RWPE2 (cell line): ENCODE measurements at regions not wholly inside any gene's neighbourhood (a gene's known extent, or its start where the extent isn't known, plus 50 kb on each side); places are given as distances from the start of the nearest gene placed in this dataset.

ENCODE experiments used
- ATAC-seq: fragments of 200-7000 bp; cut with Tn5 transposase; 3 replicates; pipeline ENCODE4 v1.9.1; 2021; ENCODE audit warnings: low read depth
- DNase-seq: peaks from one replicate; pipeline ENCODE4 v3.0.0-alpha.2; 2020; ENCODE audit warnings: low spot score
- H3K27ac ChIP-seq: fragments of 450-650 bp; 2 replicates; pipeline ENCODE4 v1.5.1; 2017; ENCODE audit warnings: mild to moderate bottlenecking; ENCODE audit not compliant: poor library complexity, severe bottlenecking
- H3K27me3 ChIP-seq: fragments of 250-450 bp; sonication (Bioruptor Pico); 2 replicates; pipeline ENCODE4 v1.5.1; 2021; ENCODE audit warnings: mild to moderate bottlenecking, moderate library complexity; ENCODE audit not compliant: insufficient read depth, poor library complexity, severe bottlenecking
- H3K36me3 ChIP-seq: fragments of 250-450 bp; sonication (Bioruptor Pico); 2 replicates; pipeline ENCODE4 v1.5.1; 2020; ENCODE audit warnings: low read depth, mild to moderate bottlenecking, moderate library complexity
- H3K4me1 ChIP-seq: fragments of 250-450 bp; sonication (Bioruptor Pico); 2 replicates; pipeline ENCODE4 v1.5.1; 2021; ENCODE audit warnings: mild to moderate bottlenecking, moderate library complexity; ENCODE audit not compliant: insufficient read depth, poor library complexity, severe bottlenecking
- H3K4me3 ChIP-seq: fragments of 250-450 bp; sonication (Bioruptor Pico); 2 replicates; pipeline ENCODE4 v1.5.1; 2021; ENCODE audit warnings: mild to moderate bottlenecking, moderate library complexity; ENCODE audit not compliant: severe bottlenecking
- H3K9me3 ChIP-seq: fragments of 250-450 bp; sonication (Bioruptor Pico); 2 replicates; pipeline ENCODE4 v1.5.1; 2021; ENCODE audit warnings: mild to moderate bottlenecking, moderate library complexity; ENCODE audit not compliant: severe bottlenecking
- CTCF ChIP-seq: fragments of 450-650 bp; IDR thresholded peaks from one replicate; pipeline ENCODE4 v1.5.1; 2017; ENCODE audit warnings: mild to moderate bottlenecking, moderate library complexity; ENCODE audit not compliant: poor library complexity, severe bottlenecking

- Histone ChIP-seq H3K9me3 (no peaks in the 10 kb centered on the region), H3K4me1 (peaks cover 9% of the 10 kb centered on the region), H3K4me3 (no peak overlapping the region), H3K27me3 (no peaks in the 10 kb centered on the region), H3K27ac (no peak overlapping the region), H3K36me3 (no peaks in the 10 kb centered on the region)
- no peak for ATAC-seq
- TF ChIP-seq CTCF, result no peak
- DNase-seq, result no peak
Observed at GRCh38 chr2:100726866-100727265, 93.1 kb upstream of the NPAS2 start.

GRCh38 chr2:100730290-100730868 is 89.6 kb upstream of the NPAS2 start:
- ATAC-seq, result peak; percentile 64
- TF ChIP-seq CTCF, result peak; percentile 82
- Histone ChIP-seq H3K27me3 (no peaks in the 10 kb centered on the region), H3K27ac (no peak overlapping the region), H3K36me3 (no peaks in the 10 kb centered on the region), H3K4me3 (no peak overlapping the region), H3K9me3 (no peaks in the 10 kb centered on the region), H3K4me1 (peaks cover 23% of the 10 kb centered on the region)
- DNase-seq, result no peak

- peaks cover 23% of the 10 kb centered on the region for H3K4me1 ChIP-seq
- H3K9me3 ChIP-seq, result no peaks in the 10 kb centered on the region
- no peaks in the 10 kb centered on the region for H3K27me3 ChIP-seq
- DNase-seq (no peak), ATAC-seq (peak; percentile 93)
- H3K4me3 ChIP-seq, result no peak overlapping the region
- no peaks in the 10 kb centered on the region for H3K36me3 ChIP-seq
- no peak for TF ChIP-seq CTCF
- peak overlapping the region; percentile 43 for H3K27ac ChIP-seq
Observed at GRCh38 chr2:100731535-100731981, 88.4 kb upstream of the NPAS2 start.

- peaks cover 23% of the 10 kb centered on the region for H3K4me1 ChIP-seq
- DNase-seq (no peak), ATAC-seq (peak; percentile 50; the same call in 2 of the 3 replicates)
- H3K27ac ChIP-seq, result peak overlapping the region; percentile 29
- no peaks in the 10 kb centered on the region for H3K9me3 ChIP-seq
- no peak for TF ChIP-seq CTCF
- H3K36me3 ChIP-seq, result no peaks in the 10 kb centered on the region
- no peaks in the 10 kb centered on the region for H3K27me3 ChIP-seq
- no peak overlapping the region for H3K4me3 ChIP-seq
Observed at GRCh38 chr2:100733391-100734187, 86.3 kb upstream of the NPAS2 start.
